ENCODE measurements at regions not wholly inside any gene's neighbourhood (a gene's known extent, or its start where the extent isn't known, plus 50 kb on each side); places are given as distances from the start of the nearest gene placed in this dataset.
A peak's percentile ranks its signal among the peaks of the same experiment; 100 is the strongest.

DNA sequence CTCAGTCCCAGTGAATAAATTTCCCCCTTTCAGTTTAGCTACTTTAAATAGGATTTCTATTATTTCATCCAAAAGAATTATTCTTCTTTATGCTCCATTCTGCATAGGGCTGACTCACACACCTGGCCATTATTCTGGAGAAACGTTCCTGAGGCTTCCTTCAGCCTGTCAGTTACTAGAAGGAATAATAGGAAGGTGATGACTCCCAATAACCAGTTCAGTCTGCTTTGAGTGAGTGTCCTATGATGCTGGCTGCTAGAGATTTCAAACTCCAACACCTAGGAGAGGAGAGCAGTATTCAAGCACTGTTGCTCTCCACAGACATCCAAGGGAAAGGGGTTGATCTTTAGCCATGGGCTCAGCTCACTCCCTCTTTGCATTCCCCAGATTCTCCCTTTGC lies 117.8 kb downstream of the KCTD12 start:
- DNase-seq (ENCODE audit: low spot score in 2 of 2) = no peak
- intact Hi-C loops (cut with DNase I; ENCODE audit: low total_unique reads) = no loop called here
- TF ChIP-seq POLR2A (IDR thresholded peaks at IDR 0.05) = no peak
- TF ChIP-seq, protein P1, sequence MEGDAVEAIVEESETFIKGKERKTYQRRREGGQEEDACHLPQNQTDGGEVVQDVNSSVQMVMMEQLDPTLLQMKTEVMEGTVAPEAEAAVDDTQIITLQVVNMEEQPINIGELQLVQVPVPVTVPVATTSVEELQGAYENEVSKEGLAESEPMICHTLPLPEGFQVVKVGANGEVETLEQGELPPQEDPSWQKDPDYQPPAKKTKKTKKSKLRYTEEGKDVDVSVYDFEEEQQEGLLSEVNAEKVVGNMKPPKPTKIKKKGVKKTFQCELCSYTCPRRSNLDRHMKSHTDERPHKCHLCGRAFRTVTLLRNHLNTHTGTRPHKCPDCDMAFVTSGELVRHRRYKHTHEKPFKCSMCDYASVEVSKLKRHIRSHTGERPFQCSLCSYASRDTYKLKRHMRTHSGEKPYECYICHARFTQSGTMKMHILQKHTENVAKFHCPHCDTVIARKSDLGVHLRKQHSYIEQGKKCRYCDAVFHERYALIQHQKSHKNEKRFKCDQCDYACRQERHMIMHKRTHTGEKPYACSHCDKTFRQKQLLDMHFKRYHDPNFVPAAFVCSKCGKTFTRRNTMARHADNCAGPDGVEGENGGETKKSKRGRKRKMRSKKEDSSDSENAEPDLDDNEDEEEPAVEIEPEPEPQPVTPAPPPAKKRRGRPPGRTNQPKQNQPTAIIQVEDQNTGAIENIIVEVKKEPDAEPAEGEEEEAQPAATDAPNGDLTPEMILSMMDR (IDR thresholded peaks at IDR 0.05) = no peak
- H3K4me3 ChIP-seq (ENCODE audit: low read depth, poor library complexity, severe bottlenecking) = no peak overlapping the region
- WGBS, 2 donors = 43 to 65% methylated on average over 1 of the region's 1 CpG

DNA sequence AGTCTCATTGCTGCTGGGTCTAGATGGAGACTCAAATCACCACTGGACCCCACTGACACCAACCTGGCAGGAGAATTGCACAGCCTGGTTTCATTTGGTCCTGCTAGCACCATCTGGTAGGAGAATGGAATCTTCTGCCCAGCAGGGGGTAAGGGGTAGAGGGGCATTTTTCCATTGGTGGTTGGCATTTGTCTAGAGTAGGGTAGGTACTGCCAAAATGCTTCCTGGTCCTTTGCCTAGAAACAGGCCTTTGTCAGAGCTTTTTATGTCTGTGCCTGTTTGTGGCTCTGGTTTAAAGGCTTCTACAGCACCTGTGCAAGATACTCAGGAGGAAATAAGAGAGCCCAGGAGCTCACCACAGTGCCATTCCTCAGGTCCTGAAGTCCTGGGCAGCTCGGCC lies 121.3 kb downstream of the KCTD12 start:
- WGBS, 2 donors = 82 to 93% methylated on average over 1 of the region's 1 CpG
- intact Hi-C loops (cut with DNase I; ENCODE audit: low total_unique reads) = no loop called here
- DNase-seq (ENCODE audit: low spot score in 2 of 2) = no peak
- TF ChIP-seq, protein P1 (IDR thresholded peaks at IDR 0.05) = no peak
- TF ChIP-seq POLR2A (IDR thresholded peaks at IDR 0.05) = no peak
- no peak overlapping the region for H3K4me3 ChIP-seq (ENCODE audit: low read depth, poor library complexity, severe bottlenecking)

DNA sequence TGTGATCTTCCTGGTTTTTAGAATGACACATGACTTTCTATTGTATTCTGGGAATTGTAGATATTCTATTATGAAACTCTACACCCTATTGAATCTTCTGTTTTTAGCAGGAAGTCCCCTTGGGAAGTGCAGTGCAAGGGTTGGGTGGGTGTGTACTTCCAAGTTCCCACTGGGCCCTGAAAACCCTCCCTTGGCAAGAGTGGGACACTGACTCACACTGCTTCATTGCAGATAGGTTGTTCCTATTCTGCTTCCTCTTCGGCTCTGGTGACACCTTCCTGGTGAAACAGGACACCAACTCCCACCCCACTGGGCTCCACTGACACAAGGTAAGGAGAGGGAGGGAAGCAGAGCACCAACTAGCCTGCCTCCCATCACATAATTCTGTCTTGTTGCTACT lies 121.8 kb downstream of the KCTD12 start:
- H3K4me3 ChIP-seq (ENCODE audit: low read depth, poor library complexity, severe bottlenecking) = no peak overlapping the region
- DNase-seq (ENCODE audit: low spot score in 2 of 2) = peak; percentile 73 to 92
- no peak for TF ChIP-seq POLR2A (IDR thresholded peaks at IDR 0.05)
- TF ChIP-seq, protein P1 (IDR thresholded peaks at IDR 0.05) = no peak
- intact Hi-C loops (cut with DNase I; ENCODE audit: low total_unique reads) = no loop called here
- 19 to 25% methylated on average over 1 of the region's 1 CpG for whole genome bisulfite sequencing, 2 donors

DNA sequence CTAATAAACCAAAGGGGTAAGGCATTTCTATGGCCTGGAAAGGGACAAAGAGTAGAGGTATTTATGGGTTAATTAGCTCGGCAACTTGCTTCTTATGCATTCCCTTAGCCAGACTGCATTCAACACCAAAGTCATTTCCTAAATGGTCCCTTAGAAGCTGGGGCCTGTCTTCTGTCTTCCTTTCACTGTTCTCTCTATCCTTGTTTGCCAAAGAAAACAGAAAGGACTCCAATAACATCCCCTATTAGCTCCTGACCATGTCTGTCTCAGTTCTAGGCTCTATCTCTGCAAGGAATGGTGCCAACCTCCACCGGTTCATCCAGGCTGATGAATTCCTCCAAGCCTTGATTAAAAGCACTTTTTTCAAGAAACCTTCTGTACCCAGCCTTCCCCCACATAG lies 123.5 kb downstream of the KCTD12 start:
- no peak for TF ChIP-seq POLR2A (IDR thresholded peaks at IDR 0.05)
- TF ChIP-seq, protein P1 (IDR thresholded peaks at IDR 0.05) = no peak
- no peak overlapping the region for H3K4me3 ChIP-seq (ENCODE audit: low read depth, poor library complexity, severe bottlenecking)
- WGBS, 2 donors = 36 to 37% methylated on average over 2 of the region's 2 CpGs
- no peak for DNase-seq (ENCODE audit: low spot score in 2 of 2)
- intact Hi-C loops (cut with DNase I; ENCODE audit: low total_unique reads) = no loop called here

DNA sequence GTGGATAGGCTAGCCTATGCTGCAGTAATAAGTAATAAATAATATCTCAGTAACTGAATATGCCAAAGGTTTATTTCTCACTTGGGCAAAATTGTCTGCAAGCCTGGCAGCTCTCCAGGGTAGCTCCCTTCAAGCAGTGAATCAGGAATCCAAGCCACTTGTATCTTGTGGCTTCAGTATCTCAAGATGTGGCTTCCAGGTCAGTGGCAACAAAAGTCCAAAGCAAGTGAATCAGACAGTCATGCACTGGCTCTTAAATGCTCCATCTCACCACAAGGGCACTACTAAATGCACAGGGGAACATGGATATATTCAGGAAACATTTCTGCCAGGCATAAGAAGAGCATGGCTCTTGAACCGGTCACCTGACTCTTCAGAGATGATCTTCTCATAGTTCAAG lies 126.3 kb downstream of the KCTD12 start:
- TF ChIP-seq POLR2A (IDR thresholded peaks at IDR 0.05) = no peak
- TF ChIP-seq, protein P1 (IDR thresholded peaks at IDR 0.05) = no peak
- WGBS, 2 donors = 88 to 100% methylated on average over 1 of the region's 1 CpG
- no peak overlapping the region for H3K4me3 ChIP-seq (ENCODE audit: low read depth, poor library complexity, severe bottlenecking)
- intact Hi-C loops (cut with DNase I; ENCODE audit: low total_unique reads) = no loop called here
- DNase-seq (ENCODE audit: low spot score in 2 of 2) = no peak

DNA sequence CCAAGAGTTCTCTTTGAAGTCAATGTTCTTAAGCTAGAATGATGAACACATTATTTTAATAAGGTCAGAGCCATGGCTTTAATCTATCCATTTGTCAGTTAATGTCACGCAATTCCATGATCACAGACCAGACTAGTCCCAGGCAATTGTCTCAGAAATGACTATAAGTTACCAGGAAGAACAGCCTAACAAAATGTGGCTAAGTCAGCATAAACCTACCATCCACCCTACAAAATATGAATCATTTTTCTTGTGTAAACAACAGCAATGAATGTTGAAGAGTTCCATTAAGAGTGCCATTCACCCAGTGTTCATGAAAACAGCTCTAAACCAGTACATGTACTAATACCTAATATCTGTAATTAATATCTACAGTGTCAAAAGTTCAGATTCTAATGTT lies 127.5 kb downstream of the KCTD12 start:
- TF ChIP-seq POLR2A (IDR thresholded peaks at IDR 0.05) = no peak
- TF ChIP-seq, protein P1 (IDR thresholded peaks at IDR 0.05) = no peak
- no peak for DNase-seq (ENCODE audit: low spot score in 2 of 2)
- no peak overlapping the region for H3K4me3 ChIP-seq (ENCODE audit: low read depth, poor library complexity, severe bottlenecking)
- intact Hi-C loops (cut with DNase I; ENCODE audit: low total_unique reads) = no loop called here
- 88 to 93% methylated on average over 1 of the region's 1 CpG for WGBS, 2 donors
